ENCODE measurements at regions not wholly inside any gene's neighbourhood (a gene's known extent, or its start where the extent isn't known, plus 50 kb on each side); places are given as distances from the start of the nearest gene placed in this dataset.

GRCh38 chr4:31241504-31242106 lies 521.4 kb downstream of the PCDH7 start:
- no peak for TF ChIP-seq CTCF (IDR thresholded peaks at IDR 0.05)

DNA sequence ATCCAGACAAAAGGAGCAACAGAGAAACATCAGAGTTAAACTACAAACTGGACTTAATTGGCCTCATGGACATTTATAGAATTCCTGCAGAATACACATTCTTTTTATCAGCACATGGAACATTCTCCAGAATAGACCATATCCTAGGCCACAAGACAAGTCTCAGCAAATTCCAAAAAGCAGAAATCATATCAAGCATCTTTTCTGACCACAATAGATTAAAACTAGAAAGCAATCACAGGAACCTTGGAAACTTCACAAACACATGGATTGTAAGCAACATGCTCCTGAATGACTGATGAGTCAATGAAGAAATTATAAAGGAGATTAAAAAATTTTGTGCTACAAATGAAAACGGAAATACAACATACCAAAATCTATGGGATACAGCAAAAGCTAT lies 526.7 kb downstream of the PCDH7 start:
- Histone ChIP-seq H3K36me3 (replicated peaks in 1 of 2; ENCODE audit: control insufficient read depth in 1 of 2, insufficient read depth in 2 of 2, low read length in 2 of 2) (no peaks in the 10 kb centered on the region), H3K27me3 (ENCODE audit: control insufficient read depth in 2 of 2, insufficient read depth in 2 of 2, low read length in 2 of 2) (no peaks in the 10 kb centered on the region), H3K4me2 (replicated peaks; ENCODE audit: extremely low read depth, low read length, poor library complexity, severe bottlenecking) (no peak overlapping the region), H2AFZ (ENCODE audit: insufficient read depth, low read depth, low read length, poor library complexity, severe bottlenecking) (no peak overlapping the region), H3K4me3 (replicated peaks in 1 of 3; ENCODE audit: low read depth in 2 of 3, low read length in 3 of 3) (no peak overlapping the region), H3K4me1 (ENCODE audit: control insufficient read depth in 1 of 2, insufficient read depth in 2 of 2, low read length in 2 of 2) (no peaks in the 10 kb centered on the region), H3K9me3 (replicated peaks in 1 of 2; ENCODE audit: control insufficient read depth in 1 of 2, insufficient read depth in 1 of 2, low read length in 2 of 2) (peaks cover 0 to 4% of the 10 kb centered on the region in 2 donors), H3K27ac (ENCODE audit: low read depth in 1 of 2, low read length in 2 of 2) (no peak overlapping the region), H4K20me1 (ENCODE audit: insufficient read depth, low read length) (no peaks in the 10 kb centered on the region), H3K79me2 (ENCODE audit: insufficient read depth, low read length) (no peaks in the 10 kb centered on the region), H3K9ac (ENCODE audit: insufficient read depth, low read length, poor library complexity, severe bottlenecking) (no peak overlapping the region)
- Mint-ChIP-seq H3K9me3 (peaks cover 2 to 8% (median 4%) of the 10 kb centered on the region in 7 donors), H3K36me3 (no peaks in the 10 kb centered on the region), H3K27ac (no peak overlapping the region), H3K4me1 (no peaks in the 10 kb centered on the region), H3K27me3 (ENCODE audit: low read depth in 3 of 3) (no peaks in the 10 kb centered on the region), H3K4me3 (no peak overlapping the region)
- TF ChIP-seq CTCF (IDR thresholded peaks at IDR 0.05) = no peak
- no CpG with 5 or more reads among the region's 1 CpG for WGBS (ENCODE audit: insufficient coverage)
- no peak for DNase-seq
- intact Hi-C loops (cut with micrococcal nuclease) = no loop called here

More at GRCh38 chr4:31241504-31242106, 521.4 kb downstream of the PCDH7 start:
- Histone ChIP-seq H3K27ac (ENCODE audit: low read depth in 1 of 2, low read length in 2 of 2) (no peak overlapping the region), H3K4me3 (replicated peaks in 1 of 3; ENCODE audit: low read depth in 2 of 3, low read length in 3 of 3) (no peak overlapping the region), H3K9ac (ENCODE audit: insufficient read depth, low read length, poor library complexity, severe bottlenecking) (no peak overlapping the region), H2AFZ (ENCODE audit: insufficient read depth, low read depth, low read length, poor library complexity, severe bottlenecking) (no peak overlapping the region), H3K36me3 (replicated peaks in 1 of 2; ENCODE audit: control insufficient read depth in 1 of 2, insufficient read depth in 2 of 2, low read length in 2 of 2) (no peaks in the 10 kb centered on the region), H4K20me1 (ENCODE audit: insufficient read depth, low read length) (no peaks in the 10 kb centered on the region), H3K27me3 (ENCODE audit: control insufficient read depth in 2 of 2, insufficient read depth in 2 of 2, low read length in 2 of 2) (no peaks in the 10 kb centered on the region), H3K4me2 (replicated peaks; ENCODE audit: extremely low read depth, low read length, poor library complexity, severe bottlenecking) (no peak overlapping the region), H3K79me2 (ENCODE audit: insufficient read depth, low read length) (no peaks in the 10 kb centered on the region), H3K9me3 (replicated peaks in 1 of 2; ENCODE audit: control insufficient read depth in 1 of 2, insufficient read depth in 1 of 2, low read length in 2 of 2) (peaks cover 4 to 5% of the 10 kb centered on the region in 2 donors), H3K4me1 (ENCODE audit: control insufficient read depth in 1 of 2, insufficient read depth in 2 of 2, low read length in 2 of 2) (no peaks in the 10 kb centered on the region)
- Mint-ChIP-seq H3K4me1 (no peaks in the 10 kb centered on the region), H3K36me3 (no peaks in the 10 kb centered on the region), H3K27me3 (ENCODE audit: low read depth in 3 of 3) (no peaks in the 10 kb centered on the region), H3K27ac (no peak overlapping the region), H3K4me3 (no peak overlapping the region), H3K9me3 (peaks cover 2 to 6% (median 4%) of the 10 kb centered on the region in 7 donors)
- DNase-seq = no peak
- intact Hi-C loops (cut with micrococcal nuclease) = no loop called here
- no CpG with 5 or more reads among the region's 1 CpG for WGBS (ENCODE audit: insufficient coverage)
